ENCODE measurements at regions not wholly inside any gene's neighbourhood (a gene's known extent, or its start where the extent isn't known, plus 50 kb on each side); places are given as distances from the start of the nearest gene placed in this dataset.

DNA sequence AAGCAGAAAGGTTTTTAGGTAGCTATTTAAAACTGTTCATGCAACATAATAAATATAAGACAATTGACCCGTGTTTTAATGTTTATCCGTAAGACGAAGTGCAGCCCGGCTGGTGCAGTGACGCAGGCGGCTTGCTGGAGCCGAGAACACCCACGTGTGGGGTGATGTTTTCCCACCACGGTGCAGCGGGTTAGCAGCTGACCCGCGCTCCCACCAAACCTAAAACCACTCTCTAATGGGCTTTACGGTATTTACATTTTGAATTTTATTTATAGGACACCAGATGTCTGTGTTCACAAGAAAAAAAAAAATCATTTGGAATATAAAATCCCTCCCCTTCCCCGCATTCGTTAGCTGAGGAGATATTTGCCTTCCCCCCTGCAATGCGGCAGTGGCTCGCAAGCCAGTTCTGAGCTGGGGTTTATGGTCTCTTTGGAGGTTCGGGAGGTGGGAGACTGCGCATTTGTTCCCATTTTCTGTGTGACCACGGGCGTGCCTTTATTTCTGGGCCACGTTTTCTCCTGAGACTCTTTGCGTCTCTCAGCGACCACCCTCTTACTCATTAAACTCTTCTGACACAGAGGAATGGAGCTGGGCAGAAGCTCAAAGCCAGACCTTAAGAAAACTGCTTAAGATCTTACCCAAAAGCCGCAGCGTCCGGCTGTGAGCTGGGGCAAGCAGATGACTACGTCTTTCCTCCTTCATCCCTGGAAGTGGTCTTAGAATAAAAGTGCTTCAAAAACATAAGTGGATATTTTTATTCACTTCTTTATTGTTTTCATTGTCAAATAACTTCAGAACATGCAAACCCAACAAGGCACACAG lies 301.1 kb downstream of the IRF8 start (continued):
- no peak for TF ChIP-seq SREBF2 (IDR thresholded peaks at IDR 0.05; ENCODE audit: low read length)

DNA sequence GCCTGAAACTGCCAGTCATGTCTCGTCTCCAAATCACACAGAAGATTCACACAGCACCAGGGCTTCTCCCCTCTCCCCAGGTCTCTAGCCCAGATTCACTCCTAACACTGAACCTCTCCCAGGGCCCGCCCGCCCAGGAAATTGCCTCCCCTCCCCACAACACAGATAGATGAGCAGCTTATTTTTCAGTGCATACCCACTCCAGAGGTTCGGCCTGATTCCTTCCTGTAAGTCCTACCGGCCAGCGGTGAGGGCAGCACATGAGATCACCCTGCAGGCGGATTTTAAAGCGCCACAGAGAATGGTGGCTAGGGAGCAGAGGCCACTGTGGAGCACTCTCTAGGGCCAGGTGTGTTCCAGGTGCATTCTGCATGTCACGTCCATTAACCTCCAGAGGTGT lies 301.8 kb downstream of the IRF8 start:
- ChIA-PET POLR2A (no interaction called here), CTCF (no interaction called here), SMC1A (ENCODE audit: uncharacterized antibody, unreplicated experiment) (no interaction called here), RAD21 (ENCODE audit: unreplicated experiment) (no interaction called here)
- no peak overlapping the region for H3K4me3 ChIP-seq
- no peak overlapping the region for H2AFZ ChIP-seq (ENCODE audit: control insufficient read depth, low read depth, low read length)
- intact Hi-C loops (cut with micrococcal nuclease; ENCODE audit: unreplicated experiment), result loop anchor here (10.0 kb wide), 1 partner anchor 126 kb away; no protein-coding TSS in a partner anchor
- peaks cover 10 to 18% of the 10 kb centered on the region in 2 experiments for H3K27me3 ChIP-seq (replicated peaks in 1 of 2; ENCODE audit: control insufficient read depth in 2 of 2, insufficient read depth in 2 of 2, low read length in 1 of 2)
- no peaks in the 10 kb centered on the region for H4K20me1 ChIP-seq (ENCODE audit: control insufficient read depth, insufficient read depth)
- ATAC-seq, result no peak
- FAIRE-seq, result no peak
- no peaks in the 10 kb centered on the region for H3K36me3 ChIP-seq (ENCODE audit: control insufficient read depth in 2 of 2, insufficient read depth in 2 of 2, low read length in 1 of 2)
- H3K9ac ChIP-seq (ENCODE audit: control insufficient read depth, insufficient read depth, low read length), result no peak overlapping the region
- H3K4me1 ChIP-seq (ENCODE audit: control insufficient read depth, insufficient read depth, low read length), result no peaks in the 10 kb centered on the region
- BruUV-seq (replicated peaks), result no TSS peak
- no peaks in the 10 kb centered on the region for H3K79me2 ChIP-seq (ENCODE audit: control insufficient read depth, insufficient read depth, low read length)
- H3K9me3 ChIP-seq (replicated peaks; ENCODE audit: control insufficient read depth, insufficient read depth, low read length), result no peaks in the 10 kb centered on the region
- 9% methylated on average over 7 of the region's 9 CpGs for WGBS (ENCODE audit: insufficient coverage, insufficient replicate concordance, low lambda C conversion rate, missing lambda C conversion rate)
- no peak overlapping the region for H3K27ac ChIP-seq (ENCODE audit: control insufficient read depth, insufficient read depth)
- TF ChIP-seq TCF12 (IDR thresholded peaks at IDR 0.05; ENCODE audit: low read depth, low read length) (no peak), SUZ12 (IDR thresholded peaks at IDR 0.05; ENCODE audit: unreplicated experiment) (no peak), ELK1 (IDR thresholded peaks at IDR 0.05; ENCODE audit: low read depth, low read length) (no peak), NFYB (IDR thresholded peaks at IDR 0.05; ENCODE audit: insufficient read depth, low read depth, low read length) (no peak), FOXM1 (IDR thresholded peaks at IDR 0.05; ENCODE audit: low read depth, low read length) (no peak), ZSCAN29 (IDR thresholded peaks at IDR 0.05) (no peak), KAT2A (conservative IDR thresholded peaks at IDR 0.05; ENCODE audit: control insufficient read depth, low read depth, low read length) (no peak)
- H3K4me2 ChIP-seq (ENCODE audit: control insufficient read depth, insufficient read depth), result no peak overlapping the region
- DNase-seq (ENCODE audit: low read depth, low spot score), result no peak
- in situ Hi-C loops (cut with MboI), result no loop called here

Measured in GM12878 (cell line).